ENCODE measurements at regions not wholly inside any gene's neighbourhood (a gene's known extent, or its start where the extent isn't known, plus 50 kb on each side); places are given as distances from the start of the nearest gene placed in this dataset.

DNA sequence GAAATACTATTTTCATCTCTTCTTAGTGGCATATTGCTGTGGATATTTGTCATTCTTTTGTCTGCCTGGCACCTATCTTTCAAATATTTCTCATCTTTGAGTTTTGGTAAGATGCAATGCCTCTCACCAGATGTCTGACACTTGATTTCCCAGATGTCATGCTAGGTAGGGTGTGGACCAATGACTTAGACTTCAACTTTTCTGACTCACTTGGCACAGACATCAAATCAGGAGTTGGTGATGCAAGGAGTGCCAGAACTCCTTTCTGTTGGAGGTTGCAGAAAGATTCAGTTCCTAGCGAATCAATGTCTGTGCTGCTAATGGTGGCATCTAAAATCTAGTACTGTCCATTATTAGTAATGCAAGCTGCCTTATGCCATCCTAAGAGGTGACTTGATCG lies 216.9 kb upstream of the FERD3L start:
- Histone ChIP-seq H3K4me1 (no peaks in the 10 kb centered on the region), H3K9me3 (no peaks in the 10 kb centered on the region), H3K27ac (no peak overlapping the region), H3K4me3 (no peak overlapping the region), H3K27me3 (no peaks in the 10 kb centered on the region), H3K36me3 (no peaks in the 10 kb centered on the region)
- WGBS (ENCODE audit: insufficient coverage, low coverage, low lambda C conversion rate, missing lambda C conversion rate), result 56% methylated on average over 2 of the region's 2 CpGs
- DNase-seq (no peak), ATAC-seq (no peak)
- TF ChIP-seq POLR2A (IDR thresholded peaks at IDR 0.05), result no peak
- TF ChIP-seq, protein P1, sequence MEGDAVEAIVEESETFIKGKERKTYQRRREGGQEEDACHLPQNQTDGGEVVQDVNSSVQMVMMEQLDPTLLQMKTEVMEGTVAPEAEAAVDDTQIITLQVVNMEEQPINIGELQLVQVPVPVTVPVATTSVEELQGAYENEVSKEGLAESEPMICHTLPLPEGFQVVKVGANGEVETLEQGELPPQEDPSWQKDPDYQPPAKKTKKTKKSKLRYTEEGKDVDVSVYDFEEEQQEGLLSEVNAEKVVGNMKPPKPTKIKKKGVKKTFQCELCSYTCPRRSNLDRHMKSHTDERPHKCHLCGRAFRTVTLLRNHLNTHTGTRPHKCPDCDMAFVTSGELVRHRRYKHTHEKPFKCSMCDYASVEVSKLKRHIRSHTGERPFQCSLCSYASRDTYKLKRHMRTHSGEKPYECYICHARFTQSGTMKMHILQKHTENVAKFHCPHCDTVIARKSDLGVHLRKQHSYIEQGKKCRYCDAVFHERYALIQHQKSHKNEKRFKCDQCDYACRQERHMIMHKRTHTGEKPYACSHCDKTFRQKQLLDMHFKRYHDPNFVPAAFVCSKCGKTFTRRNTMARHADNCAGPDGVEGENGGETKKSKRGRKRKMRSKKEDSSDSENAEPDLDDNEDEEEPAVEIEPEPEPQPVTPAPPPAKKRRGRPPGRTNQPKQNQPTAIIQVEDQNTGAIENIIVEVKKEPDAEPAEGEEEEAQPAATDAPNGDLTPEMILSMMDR (IDR thresholded peaks at IDR 0.05), result no peak
- intact Hi-C loops (cut with DNase I), result no loop called here

DNA sequence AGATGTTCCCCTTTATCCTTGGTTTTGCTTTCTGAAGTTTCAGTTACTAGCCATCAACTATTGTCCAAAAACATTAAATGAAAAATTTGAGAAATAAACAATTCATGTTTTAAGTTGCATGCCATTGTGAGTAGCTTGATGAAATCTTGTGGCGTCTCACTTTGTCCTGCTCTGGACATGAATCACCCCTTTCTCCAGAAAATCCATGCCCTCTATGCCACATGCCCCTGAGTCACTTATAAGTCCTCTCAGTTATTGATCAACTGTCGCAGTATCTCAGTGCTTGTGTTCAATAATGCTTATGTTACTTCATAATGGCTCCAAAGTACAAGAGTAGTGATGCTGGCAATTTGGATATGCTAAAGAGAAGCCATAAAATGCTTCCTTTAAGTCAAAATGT lies 208.0 kb upstream of the FERD3L start:
- 43% methylated on average over 2 of the region's 2 CpGs for WGBS (ENCODE audit: insufficient coverage, low coverage, low lambda C conversion rate, missing lambda C conversion rate)
- Histone ChIP-seq H3K27me3 (no peaks in the 10 kb centered on the region), H3K9me3 (no peaks in the 10 kb centered on the region), H3K36me3 (no peaks in the 10 kb centered on the region), H3K4me3 (no peak overlapping the region), H3K27ac (no peak overlapping the region), H3K4me1 (no peaks in the 10 kb centered on the region)
- DNase-seq, result no peak
- intact Hi-C loops (cut with DNase I), result no loop called here
- ATAC-seq, result no peak
- TF ChIP-seq, protein P1 (IDR thresholded peaks at IDR 0.05), result no peak
- no peak for TF ChIP-seq POLR2A (IDR thresholded peaks at IDR 0.05)

DNA sequence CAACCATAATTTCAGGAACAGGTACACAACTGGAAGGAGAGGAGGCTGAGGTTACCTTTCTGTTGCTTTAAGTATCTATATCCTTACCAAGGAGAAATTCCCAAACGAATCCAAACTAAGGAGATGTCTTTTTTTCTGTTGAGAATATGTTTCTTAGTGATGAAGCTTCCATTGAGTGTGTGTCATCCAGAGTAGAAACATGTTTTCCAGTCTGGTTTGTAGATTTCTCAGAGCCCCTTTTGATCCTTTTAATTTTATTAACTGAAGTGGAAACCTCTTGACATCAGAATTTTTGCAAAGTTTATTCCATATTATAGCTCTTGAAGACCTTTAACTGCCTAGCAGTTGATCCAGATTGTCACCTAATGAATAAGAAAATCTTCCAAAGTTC lies 207.1 kb upstream of the FERD3L start:
- no peak overlapping the region for H3K27ac ChIP-seq
- no peaks in the 10 kb centered on the region for H3K27me3 ChIP-seq
- H3K9me3 ChIP-seq, result no peaks in the 10 kb centered on the region
- intact Hi-C loops (cut with DNase I), result no loop called here
- no peak overlapping the region for H3K4me3 ChIP-seq
- WGBS (ENCODE audit: insufficient coverage, low coverage, low lambda C conversion rate, missing lambda C conversion rate), result 11% methylated on average over 1 of the region's 1 CpG
- ATAC-seq (no peak), DNase-seq (no peak)
- H3K36me3 ChIP-seq, result no peaks in the 10 kb centered on the region
- no peaks in the 10 kb centered on the region for H3K4me1 ChIP-seq
- TF ChIP-seq, protein P1 (IDR thresholded peaks at IDR 0.05), result no peak
- TF ChIP-seq POLR2A (IDR thresholded peaks at IDR 0.05), result no peak

DNA sequence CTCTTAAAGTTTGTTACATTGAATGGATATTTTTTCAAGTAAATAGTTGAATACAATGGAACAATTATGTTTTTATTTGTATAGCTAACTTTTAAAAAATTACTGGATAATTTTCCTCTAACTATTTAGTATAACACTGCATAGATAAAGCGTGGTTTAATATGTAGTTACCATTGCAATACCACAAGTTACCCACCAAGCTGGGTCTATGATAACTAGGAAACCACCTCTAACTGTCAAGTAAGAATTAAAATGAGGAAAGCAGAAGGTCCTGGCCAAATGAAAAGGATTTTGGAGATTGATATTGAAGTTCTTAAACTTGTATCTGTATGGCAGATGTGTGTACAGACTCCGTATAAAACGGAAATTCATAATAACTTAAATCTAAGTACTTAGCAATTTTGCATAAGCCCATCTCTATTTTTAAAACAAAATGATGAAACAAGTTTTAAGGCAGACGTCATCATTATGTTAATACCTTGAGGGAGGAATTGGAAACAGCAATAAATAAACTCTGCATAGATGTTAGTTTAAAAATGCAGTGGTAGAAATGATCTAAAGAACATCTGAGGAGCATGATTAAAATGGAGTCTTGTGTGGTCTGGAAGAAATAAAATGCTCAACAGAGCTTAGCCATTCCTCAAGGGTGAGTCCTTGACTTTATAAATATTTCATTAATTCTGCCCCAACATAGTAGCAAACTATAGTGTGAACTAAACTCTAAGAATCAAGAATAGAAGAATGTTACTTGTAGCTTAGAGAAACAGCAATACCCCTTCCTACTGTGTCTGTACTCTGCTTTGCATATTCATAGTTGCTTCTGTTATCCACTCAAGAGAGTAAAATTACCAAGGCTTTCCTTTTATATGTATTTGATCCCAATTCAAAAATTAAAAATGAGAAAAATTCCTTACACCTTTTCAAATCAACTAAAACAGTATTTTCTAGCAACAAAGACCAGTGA lies 206.4 kb upstream of the FERD3L start:
- H3K4me3 ChIP-seq, result no peak overlapping the region
- no peaks in the 10 kb centered on the region for H3K4me1 ChIP-seq
- H3K27ac ChIP-seq, result no peak overlapping the region
- no peak for ATAC-seq
- no peaks in the 10 kb centered on the region for H3K36me3 ChIP-seq
- intact Hi-C loops (cut with DNase I), result no loop called here
- no peaks in the 10 kb centered on the region for H3K27me3 ChIP-seq
- 45% methylated on average over 4 of the region's 4 CpGs for WGBS (ENCODE audit: insufficient coverage, low coverage, low lambda C conversion rate, missing lambda C conversion rate)
- DNase-seq, result no peak
- TF ChIP-seq, protein P1 (IDR thresholded peaks at IDR 0.05), result no peak
- no peak for TF ChIP-seq POLR2A (IDR thresholded peaks at IDR 0.05)
- H3K9me3 ChIP-seq, result no peaks in the 10 kb centered on the region

Measured in right lobe of liver (tissue), 6 donors.